Activated CD4-positive, alpha-beta memory T cell treated with anti-CD3 and anti-CD28 coated beads for 36 hours (primary cell): ENCODE measurements at regions not wholly inside any gene's neighbourhood (a gene's known extent, or its start where the extent isn't known, plus 50 kb on each side); places are given as distances from the start of the nearest gene placed in this dataset.

Source experiments
- CTCF ChIA-PET: fragments of 350-600 bp; sonication (Branson Sonifier 250); formaldehyde crosslinking; loops from one replicate; lab custom pipeline; 2021; ENCODE audit warnings: antibody characterized with exemption, inconsistent platforms; lab: Charles Lee
- POLR2A ChIA-PET: fragments of 350-600 bp; sonication (Branson Sonifier 250); formaldehyde crosslinking; loops from one replicate; lab custom pipeline; 2021; ENCODE audit warnings: antibody characterized with exemption; lab: Charles Lee
- DNase-seq: peaks from one replicate; pipeline ENCODE4 v3.0.0-alpha.2; 2020
- H3K27ac Mint-ChIP-seq: one replicate; pipeline ENCODE4 v1.8.0; 2021; ENCODE audit warnings: mixed read lengths
- H3K27me3 Mint-ChIP-seq: one replicate; pipeline ENCODE4 v1.8.0; 2021; ENCODE audit warnings: mixed read lengths
- H3K36me3 Mint-ChIP-seq: one replicate; pipeline ENCODE4 v1.8.0; 2021; ENCODE audit warnings: mixed read lengths
- H3K4me1 Mint-ChIP-seq: one replicate; pipeline ENCODE4 v1.8.0; 2021; ENCODE audit warnings: low read depth, mixed read lengths
- H3K4me3 Mint-ChIP-seq: one replicate; pipeline ENCODE4 v1.8.0; 2021; ENCODE audit warnings: mild to moderate bottlenecking, mixed read lengths
- H3K9me3 Mint-ChIP-seq: one replicate; pipeline ENCODE4 v1.8.0; 2021; ENCODE audit warnings: mixed read lengths
- intact Hi-C: fragments of 100-400 bp; cut with micrococcal nuclease; formaldehyde crosslinking; loops from one replicate; pipeline ENCODE4 v1.15.1; 2023

DNA sequence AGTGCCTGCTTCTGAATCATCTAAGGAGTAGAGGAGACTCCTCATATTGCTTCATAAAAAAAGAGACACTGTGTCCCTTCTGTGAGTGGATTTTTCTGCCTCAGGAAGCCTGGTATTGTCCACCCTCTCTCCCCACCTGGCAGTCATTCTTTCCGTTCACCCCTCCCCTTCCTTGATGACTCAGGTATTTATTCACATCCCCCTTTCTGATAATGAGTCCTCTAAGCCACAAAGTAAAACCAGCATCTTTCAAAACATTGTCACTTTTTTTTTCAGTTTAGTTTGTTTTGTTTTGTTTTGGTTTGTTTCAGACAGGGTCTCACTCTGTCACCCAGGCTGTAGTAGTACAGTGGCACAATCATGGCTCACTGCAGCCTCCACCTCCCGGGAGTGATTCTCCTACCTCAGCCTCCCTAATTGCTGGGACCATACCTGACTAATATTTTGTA, 65.2 kb upstream of the UBE2E1 start:
- H3K9me3 Mint-ChIP-seq: no peaks in the 10 kb centered on the region
- intact Hi-C loops: loop anchor here (1.0 to 2.0 kb wide), 3 partner anchors 13 to 72 kb away; no protein-coding TSS in a partner anchor
- H3K36me3 Mint-ChIP-seq: no peaks in the 10 kb centered on the region
- ChIA-PET CTCF (interaction anchor here (1.2 kb wide), 1 partner anchor 20 kb away, joined by 5 read pairs; no protein-coding TSS in a partner anchor), POLR2A (interaction anchor here (0.9 kb wide), 1 partner anchor 13 kb away, joined by 3 read pairs; no protein-coding TSS in a partner anchor)
- peak; percentile 74 for DNase-seq
- H3K27me3 Mint-ChIP-seq: peaks cover 14% of the 10 kb centered on the region
- H3K27ac Mint-ChIP-seq: no peak overlapping the region
- H3K4me1 Mint-ChIP-seq: peaks cover 8% of the 10 kb centered on the region
- H3K4me3 Mint-ChIP-seq: no peak overlapping the region

DNA sequence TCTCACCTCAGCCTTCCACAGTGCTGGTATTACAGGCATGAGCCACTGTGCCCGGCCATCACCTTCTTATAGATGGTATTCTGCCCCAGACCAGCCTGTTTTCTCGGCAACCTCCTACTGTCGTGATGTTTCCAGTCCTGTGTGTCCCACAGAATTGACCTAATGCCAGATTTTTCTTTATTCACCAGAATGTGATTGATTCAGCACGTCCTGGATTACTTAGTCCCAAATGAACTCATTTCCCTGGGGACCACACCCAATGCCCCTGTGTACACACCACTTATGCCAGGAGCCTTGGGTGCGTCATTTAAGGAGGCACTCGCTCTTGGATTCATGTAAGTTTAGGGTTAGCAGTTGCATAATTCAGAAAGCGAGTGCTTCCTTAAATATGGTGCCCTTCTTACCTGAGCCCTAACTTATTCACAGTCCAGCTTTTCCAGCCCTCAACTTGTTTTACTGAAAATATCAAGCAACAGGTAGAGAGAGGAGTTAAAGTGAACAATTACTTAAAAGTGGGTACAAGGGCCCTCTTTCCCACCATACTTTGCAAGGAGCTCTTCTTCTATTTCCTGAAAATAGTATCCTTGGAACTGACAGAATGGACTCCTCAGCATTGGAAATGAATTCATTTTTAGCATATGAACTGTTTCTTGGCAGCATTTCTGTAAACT, 64.6 kb upstream of the UBE2E1 start:
- H3K36me3 Mint-ChIP-seq: no peaks in the 10 kb centered on the region
- H3K27ac Mint-ChIP-seq: no peak overlapping the region
- no peaks in the 10 kb centered on the region for H3K9me3 Mint-ChIP-seq
- H3K27me3 Mint-ChIP-seq: peaks cover 14% of the 10 kb centered on the region
- CTCF ChIA-PET: no interaction called here
- POLR2A ChIA-PET: no interaction called here
- no peak overlapping the region for H3K4me3 Mint-ChIP-seq
- no peak for DNase-seq
- intact Hi-C loops: loop anchor here (2.0 kb wide), 1 partner anchor 72 kb away; no protein-coding TSS in a partner anchor
- H3K4me1 Mint-ChIP-seq: peaks cover 8% of the 10 kb centered on the region

DNA sequence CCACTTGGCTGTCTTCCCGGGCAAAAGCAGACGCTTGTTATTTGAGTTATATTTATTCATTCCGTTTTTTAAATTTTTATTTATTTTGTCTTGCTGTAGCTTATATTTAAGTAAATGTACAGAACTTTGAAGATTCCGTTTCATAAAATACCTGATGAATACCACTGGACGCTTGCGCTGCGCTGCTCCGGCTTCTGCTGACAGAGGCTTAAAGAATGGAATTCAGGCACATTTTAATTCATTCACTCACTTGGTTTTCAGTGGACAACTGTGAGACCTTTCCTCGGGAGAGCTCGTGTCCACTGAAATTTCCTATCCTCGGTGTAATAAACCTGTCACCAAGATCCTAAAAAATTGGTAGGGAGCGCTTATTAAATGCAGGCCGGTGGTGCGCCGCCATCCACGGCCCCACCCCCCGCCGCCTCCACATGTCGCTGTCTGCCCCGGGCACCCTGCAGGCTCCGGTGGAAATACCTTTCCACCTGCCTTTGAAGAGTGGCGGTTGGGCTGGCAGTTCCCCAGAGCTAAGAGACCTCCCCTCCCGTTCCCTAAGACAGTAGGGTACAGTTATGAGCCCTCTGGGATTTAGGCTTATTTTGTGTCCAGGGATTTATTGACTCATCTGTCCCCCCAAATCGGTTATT, 62.5 kb upstream of the UBE2E1 start:
- H3K36me3 Mint-ChIP-seq: no peaks in the 10 kb centered on the region
- intact Hi-C loops: no loop called here
- ChIA-PET CTCF (no interaction called here), POLR2A (no interaction called here)
- peaks cover 8% of the 10 kb centered on the region for H3K4me1 Mint-ChIP-seq
- no peak overlapping the region for H3K4me3 Mint-ChIP-seq
- H3K27me3 Mint-ChIP-seq: peaks cover 10% of the 10 kb centered on the region
- no peak for DNase-seq
- no peaks in the 10 kb centered on the region for H3K9me3 Mint-ChIP-seq
- no peak overlapping the region for H3K27ac Mint-ChIP-seq

DNA sequence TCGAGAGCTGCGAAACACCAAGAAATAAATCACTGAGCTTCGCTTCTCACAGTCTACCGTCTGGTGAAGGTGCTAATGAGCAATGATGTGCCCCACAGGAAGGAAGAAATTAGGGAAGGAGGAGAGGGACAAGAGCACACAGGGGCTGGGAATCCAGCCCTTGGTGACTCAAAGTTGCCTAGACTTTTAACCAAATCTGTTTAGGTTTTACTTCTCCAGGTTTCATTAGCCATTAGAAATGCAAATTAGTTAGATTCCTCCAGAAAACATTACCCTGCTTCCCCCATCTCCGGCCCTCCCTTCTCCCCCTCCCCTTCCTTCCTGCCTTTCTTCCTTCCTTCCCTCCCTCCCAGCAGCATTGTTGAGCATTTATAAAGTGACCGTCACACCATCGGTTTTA, 59.3 kb upstream of the UBE2E1 start:
- Mint-ChIP-seq H3K27me3 (peaks cover 7% of the 10 kb centered on the region), H3K36me3 (no peaks in the 10 kb centered on the region), H3K27ac (no peak overlapping the region), H3K9me3 (no peaks in the 10 kb centered on the region), H3K4me1 (no peaks in the 10 kb centered on the region), H3K4me3 (no peak overlapping the region)
- DNase-seq: no peak
- ChIA-PET POLR2A (interaction anchor here (0.6 kb wide), 1 partner anchor 1182 kb away, joined by 6 read pairs; no protein-coding TSS in a partner anchor), CTCF (no interaction called here)
- intact Hi-C loops: no loop called here

DNA sequence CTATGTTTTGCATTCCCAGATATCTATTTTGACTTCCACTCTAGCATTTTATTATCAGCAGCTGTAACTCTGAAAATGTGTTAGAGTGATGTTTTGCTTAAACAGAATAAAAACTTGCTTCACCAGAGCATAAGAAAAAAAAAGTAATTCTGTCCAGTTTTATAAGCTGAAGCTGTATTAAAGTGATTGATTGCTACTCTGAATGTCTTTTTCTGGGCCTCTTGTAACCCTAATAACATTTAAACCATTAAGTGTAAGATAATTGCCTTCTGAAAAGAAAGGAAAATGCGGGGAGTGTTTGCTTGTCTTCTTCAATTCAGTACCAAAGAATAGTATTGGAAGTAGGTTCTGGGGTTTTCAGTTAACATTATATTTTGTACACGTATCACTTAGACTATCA, 57.9 kb upstream of the UBE2E1 start:
- ChIA-PET CTCF (no interaction called here), POLR2A (no interaction called here)
- Mint-ChIP-seq H3K27ac (no peak overlapping the region), H3K36me3 (no peaks in the 10 kb centered on the region), H3K9me3 (no peaks in the 10 kb centered on the region), H3K4me1 (no peaks in the 10 kb centered on the region), H3K27me3 (peaks cover 3% of the 10 kb centered on the region), H3K4me3 (no peak overlapping the region)
- DNase-seq: no peak
- intact Hi-C loops: no loop called here

DNA sequence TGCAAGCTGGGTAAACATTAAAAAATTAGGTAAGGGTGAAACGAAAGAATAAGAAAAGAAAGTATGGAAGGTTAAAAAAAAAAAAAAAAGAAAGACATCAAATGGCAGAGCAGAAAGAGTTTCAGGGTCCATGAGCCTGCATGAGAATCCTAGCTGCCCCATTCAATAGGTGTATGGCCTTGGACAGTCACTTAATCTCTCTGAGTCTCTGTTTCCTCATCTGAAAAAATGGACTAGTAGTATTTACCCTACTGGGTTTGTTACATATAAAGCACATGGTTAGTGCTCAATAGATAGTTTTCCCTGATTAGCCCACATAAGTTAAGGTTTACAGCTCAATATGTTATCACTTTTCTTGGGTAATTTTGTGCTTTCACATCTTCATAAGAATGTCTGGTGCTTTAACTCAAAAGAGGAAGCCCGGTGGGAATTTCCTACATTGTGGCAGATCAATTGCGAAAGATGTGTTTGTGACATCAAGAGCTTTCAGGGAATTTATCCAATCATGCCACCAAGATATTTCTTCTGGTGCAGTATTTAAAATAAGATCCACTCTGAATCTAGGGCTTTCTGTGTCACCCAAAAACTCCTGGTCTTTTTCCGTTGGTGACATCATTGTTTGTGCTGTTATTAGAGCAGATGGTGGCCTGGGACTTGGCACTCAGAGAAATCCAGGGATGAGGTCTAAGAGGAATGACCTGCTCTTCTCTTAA, 57.2 kb upstream of the UBE2E1 start:
- H3K27ac Mint-ChIP-seq: no peak overlapping the region
- no peak overlapping the region for H3K4me3 Mint-ChIP-seq
- H3K27me3 Mint-ChIP-seq: peaks cover 2% of the 10 kb centered on the region
- POLR2A ChIA-PET: no interaction called here
- H3K4me1 Mint-ChIP-seq: no peaks in the 10 kb centered on the region
- no peaks in the 10 kb centered on the region for H3K36me3 Mint-ChIP-seq
- DNase-seq: no peak
- intact Hi-C loops: no loop called here
- CTCF ChIA-PET: no interaction called here
- no peaks in the 10 kb centered on the region for H3K9me3 Mint-ChIP-seq

DNA sequence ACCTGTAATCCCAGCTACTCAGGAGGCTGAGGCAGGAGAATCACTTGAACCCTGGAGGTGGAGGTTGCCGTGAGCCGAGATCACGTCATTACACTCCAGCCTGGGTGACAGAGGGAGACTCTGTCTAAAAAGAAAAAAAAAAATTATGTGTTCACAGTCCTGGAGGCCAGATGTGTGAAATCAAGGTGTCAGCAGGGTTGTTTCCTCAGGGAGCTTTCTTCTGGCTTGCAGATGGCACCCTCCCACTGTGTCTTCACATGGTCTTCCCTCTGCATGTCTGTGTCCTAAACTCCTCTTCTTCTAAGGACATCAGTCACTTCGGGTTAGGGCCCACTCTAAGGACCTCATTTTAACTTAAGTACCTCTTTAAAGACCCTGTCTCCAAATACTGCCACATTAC, 56.1 kb upstream of the UBE2E1 start:
- no peak overlapping the region for H3K27ac Mint-ChIP-seq
- no peak overlapping the region for H3K4me3 Mint-ChIP-seq
- no peaks in the 10 kb centered on the region for H3K9me3 Mint-ChIP-seq
- ChIA-PET POLR2A (no interaction called here), CTCF (no interaction called here)
- H3K27me3 Mint-ChIP-seq: peaks cover 1% of the 10 kb centered on the region
- no peaks in the 10 kb centered on the region for H3K4me1 Mint-ChIP-seq
- no peak for DNase-seq
- no peaks in the 10 kb centered on the region for H3K36me3 Mint-ChIP-seq
- intact Hi-C loops: no loop called here

DNA sequence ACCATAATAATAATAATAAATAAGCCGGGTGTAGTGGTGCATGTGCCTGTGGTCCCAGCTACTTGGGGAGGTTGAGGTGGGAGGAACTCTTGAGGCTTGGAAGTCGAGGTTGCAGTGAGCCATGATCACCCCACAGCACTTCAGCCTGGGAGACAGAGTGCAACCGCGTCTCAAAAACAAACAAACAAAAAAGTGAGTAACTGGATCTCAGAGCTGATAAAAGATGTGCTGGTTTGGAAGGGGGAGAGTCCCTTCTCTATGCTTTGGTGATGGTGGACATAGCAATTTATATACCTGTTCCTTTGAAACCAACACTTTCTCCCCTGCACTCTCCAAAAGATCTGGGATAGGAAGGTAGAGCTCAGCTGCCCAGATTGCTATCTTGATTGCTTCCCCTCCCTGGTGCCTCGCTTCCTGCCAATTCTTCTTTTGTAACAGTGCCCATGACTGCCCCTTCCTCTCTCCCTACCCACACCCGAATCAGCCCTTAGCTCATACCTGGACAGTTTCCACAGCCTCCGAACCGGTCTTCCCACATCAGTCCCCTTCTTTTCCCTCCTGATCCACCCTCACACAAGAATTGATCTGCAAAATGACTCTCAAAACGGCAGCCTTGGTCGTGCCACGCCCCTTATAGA, 55.1 kb upstream of the UBE2E1 start:
- no peaks in the 10 kb centered on the region for H3K27me3 Mint-ChIP-seq
- POLR2A ChIA-PET: no interaction called here

DNA sequence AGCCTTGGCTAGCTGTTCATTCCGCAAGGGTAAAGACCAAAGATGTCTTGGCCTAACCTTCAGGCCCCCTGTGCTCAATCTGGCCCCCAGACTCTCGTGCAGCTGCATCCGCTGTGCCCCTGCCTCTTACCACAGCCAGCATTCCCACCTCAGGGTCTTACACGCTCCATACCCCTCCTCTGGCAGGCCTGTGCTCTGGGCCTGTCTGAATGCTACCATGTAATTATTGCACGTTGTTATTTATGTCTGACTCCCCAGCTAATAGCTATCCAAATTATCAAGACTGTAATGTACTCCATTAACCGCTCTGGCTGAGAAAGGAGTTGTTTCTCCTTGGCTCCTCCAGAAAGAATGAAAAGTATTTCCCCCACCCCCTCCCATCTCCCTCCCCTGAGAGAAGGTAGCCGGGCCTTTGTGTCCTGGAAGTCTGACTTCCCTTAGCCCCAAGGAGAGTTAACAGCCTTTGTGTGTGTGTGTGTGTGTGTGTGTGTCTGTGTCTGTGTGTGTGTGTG, 54.5 kb upstream of the UBE2E1 start:
- no peaks in the 10 kb centered on the region for H3K4me1 Mint-ChIP-seq
- intact Hi-C loops: no loop called here
- no peak overlapping the region for H3K4me3 Mint-ChIP-seq
- no peaks in the 10 kb centered on the region for H3K27me3 Mint-ChIP-seq
- no peak overlapping the region for H3K27ac Mint-ChIP-seq
- ChIA-PET POLR2A (no interaction called here), CTCF (no interaction called here)
- no peak for DNase-seq
- no peaks in the 10 kb centered on the region for H3K9me3 Mint-ChIP-seq
- H3K36me3 Mint-ChIP-seq: no peaks in the 10 kb centered on the region

More for the DNA sequence above, 55.1 kb upstream of the UBE2E1 start:
- Mint-ChIP-seq H3K27ac (no peak overlapping the region), H3K36me3 (no peaks in the 10 kb centered on the region), H3K9me3 (no peaks in the 10 kb centered on the region), H3K4me1 (no peaks in the 10 kb centered on the region), H3K4me3 (no peak overlapping the region)
- CTCF ChIA-PET: no interaction called here
- no peak for DNase-seq
- intact Hi-C loops: no loop called here

DNA sequence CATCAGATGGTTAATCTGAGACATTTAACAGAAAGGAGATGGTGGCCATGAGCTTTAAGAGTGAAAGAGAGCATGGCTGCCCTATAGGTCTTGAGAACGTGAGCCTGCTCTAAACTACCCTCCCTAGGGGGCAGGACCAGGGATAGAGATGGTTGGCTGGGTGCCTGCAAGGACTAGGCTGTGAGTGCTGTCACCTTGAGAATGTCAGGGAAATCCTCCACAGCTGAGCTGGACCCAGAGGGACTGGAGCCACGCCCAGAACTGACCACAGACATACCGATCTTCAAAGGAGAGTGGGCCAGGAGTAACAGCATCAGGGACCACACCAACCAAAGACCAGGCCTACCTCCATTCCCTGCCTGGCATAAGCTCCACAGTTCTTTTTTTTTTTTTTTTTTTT, 53.6 kb upstream of the UBE2E1 start:
- Mint-ChIP-seq H3K4me3 (no peak overlapping the region), H3K9me3 (no peaks in the 10 kb centered on the region), H3K27ac (no peak overlapping the region), H3K4me1 (no peaks in the 10 kb centered on the region), H3K27me3 (no peaks in the 10 kb centered on the region), H3K36me3 (no peaks in the 10 kb centered on the region)
- CTCF ChIA-PET: no interaction called here
- POLR2A ChIA-PET: no interaction called here
- intact Hi-C loops: no loop called here
- DNase-seq: no peak

DNA sequence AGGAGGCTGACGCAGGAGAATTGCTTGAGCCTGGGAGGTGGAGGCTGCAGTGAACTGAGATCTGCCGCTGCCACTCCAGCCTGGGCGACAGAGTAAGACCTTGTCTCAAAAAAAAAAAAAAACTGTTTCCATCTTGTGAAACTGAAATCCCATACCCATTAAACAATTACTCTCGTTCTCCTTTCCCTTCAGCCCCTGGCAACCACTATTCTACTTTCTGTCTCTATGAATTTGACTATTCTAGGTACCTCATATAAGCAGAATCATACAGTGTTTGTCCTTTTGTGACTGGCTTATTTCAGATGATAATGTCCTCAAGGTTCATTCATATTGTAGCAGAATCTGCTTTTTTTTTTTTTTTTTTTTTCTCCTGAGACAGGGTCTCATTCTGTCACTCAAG, 51.5 kb upstream of the UBE2E1 start:
- ChIA-PET CTCF (no interaction called here), POLR2A (no interaction called here)
- intact Hi-C loops: no loop called here
- H3K4me3 Mint-ChIP-seq: no peak overlapping the region
- no peaks in the 10 kb centered on the region for H3K4me1 Mint-ChIP-seq
- no peak overlapping the region for H3K27ac Mint-ChIP-seq
- no peak for DNase-seq
- no peaks in the 10 kb centered on the region for H3K36me3 Mint-ChIP-seq
- H3K9me3 Mint-ChIP-seq: no peaks in the 10 kb centered on the region
- H3K27me3 Mint-ChIP-seq: no peaks in the 10 kb centered on the region
